ENCODE measurements at regions not wholly inside any gene's neighbourhood (a gene's known extent, or its start where the extent isn't known, plus 50 kb on each side); places are given as distances from the start of the nearest gene placed in this dataset.
"Not testable (repeated sequence)": the region's sequence is repeated elsewhere in the genome, so short reads cannot be mapped to it uniquely, and the experiment has no call there.

- Histone ChIP-seq H3K27ac (peak overlapping the region; percentile 36 to 68 (median 52)), H3K4me3 (no peak overlapping the region), H3K36me3 (no peaks in the 10 kb centered on the region), H3K9me3 (no peaks in the 10 kb centered on the region), H3K4me1 (peaks cover 0 to 28% (median 22%) of the 10 kb centered on the region in 4 donors), H3K27me3 (no peaks in the 10 kb centered on the region)
- intact Hi-C loops (cut with DNase I): no loop called here
- 31 to 54% methylated on average over 6 of the region's 6 CpGs for WGBS, 2 donors
- no peak for DNase-seq
- TF ChIP-seq POLR2A (IDR thresholded peaks at IDR 0.05) (no peak), POLR2AphosphoS5 (IDR thresholded peaks at IDR 0.05) (peak in 1 of 4 donors; percentile 35), EP300 (IDR thresholded peaks at IDR 0.05) (no peak), CTCF (IDR thresholded peaks at IDR 0.05) (no peak)
Observed at GRCh38 chr14:34081576-34082136, 130.8 kb upstream of the EGLN3 start.

DNA sequence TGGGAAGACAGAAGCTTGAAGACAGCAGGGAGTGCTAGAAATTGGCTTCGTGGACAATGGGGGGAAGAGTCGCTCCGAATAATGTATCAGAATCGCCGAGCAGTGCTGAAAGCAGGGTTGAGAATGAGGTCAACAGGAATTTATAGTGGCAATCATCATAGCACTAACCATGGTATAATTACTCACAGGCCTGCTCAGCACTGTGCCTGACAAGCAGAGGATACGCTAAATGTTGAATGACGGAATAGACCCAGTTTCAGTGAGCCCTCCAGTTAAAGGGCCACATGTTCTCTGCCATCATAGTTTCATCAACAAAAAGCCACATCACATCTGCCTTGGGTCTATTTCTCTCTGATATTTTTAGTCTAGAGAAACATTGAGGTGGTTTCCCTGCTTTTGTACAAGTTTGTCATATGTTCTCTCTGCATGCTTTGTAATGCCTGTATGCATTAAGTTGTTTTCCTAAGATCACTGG lies 130.3 kb upstream of the EGLN3 start:
- no peak for TF ChIP-seq EP300 (IDR thresholded peaks at IDR 0.05)
- TF ChIP-seq POLR2AphosphoS5 (IDR thresholded peaks at IDR 0.05): no peak
- TF ChIP-seq POLR2A (IDR thresholded peaks at IDR 0.05): no peak
- no peak for TF ChIP-seq CTCF (IDR thresholded peaks at IDR 0.05)
- Histone ChIP-seq H3K27me3 (no peaks in the 10 kb centered on the region), H3K36me3 (no peaks in the 10 kb centered on the region), H3K27ac (peak overlapping the region in 3 of 4 donors; percentile 36 to 68 (median 66)), H3K9me3 (no peaks in the 10 kb centered on the region), H3K4me3 (no peak overlapping the region), H3K4me1 (peaks cover 0 to 28% (median 22%) of the 10 kb centered on the region in 4 donors)
- 66 to 81% methylated on average over 7 of the region's 7 CpGs for WGBS, 2 donors
- DNase-seq: no peak
- intact Hi-C loops (cut with DNase I): no loop called here

DNA sequence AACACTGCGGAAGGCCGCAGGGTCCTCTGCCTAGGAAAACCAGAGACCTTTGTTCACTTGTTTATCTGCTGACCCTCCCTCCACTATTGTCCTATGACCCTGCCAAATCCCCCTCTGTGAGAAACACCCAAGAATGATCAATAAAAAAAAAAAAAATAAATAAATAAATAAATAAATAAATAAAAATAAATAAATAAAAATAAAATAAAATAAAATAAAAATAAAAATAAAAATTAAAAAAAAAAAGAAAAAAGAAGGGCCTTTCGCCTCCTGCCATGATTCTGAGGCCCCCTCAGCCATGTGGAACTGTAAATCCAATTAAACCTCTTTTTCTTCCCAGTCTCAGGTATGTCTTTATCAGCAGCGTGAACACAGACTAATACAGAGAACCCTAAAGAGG lies 128.8 kb upstream of the EGLN3 start:
- H3K36me3 ChIP-seq; DNase-seq; H3K27me3 ChIP-seq; intact Hi-C loops (cut with DNase I); H3K4me3 ChIP-seq; H3K27ac ChIP-seq; H3K9me3 ChIP-seq: not testable (repeated sequence)
- 92 to 94% methylated on average over 2 of the region's 4 CpGs for WGBS, 2 donors
- H3K4me1 ChIP-seq: peaks cover 0 to 28% (median 22%) of the 10 kb centered on the region in 4 donors

DNA sequence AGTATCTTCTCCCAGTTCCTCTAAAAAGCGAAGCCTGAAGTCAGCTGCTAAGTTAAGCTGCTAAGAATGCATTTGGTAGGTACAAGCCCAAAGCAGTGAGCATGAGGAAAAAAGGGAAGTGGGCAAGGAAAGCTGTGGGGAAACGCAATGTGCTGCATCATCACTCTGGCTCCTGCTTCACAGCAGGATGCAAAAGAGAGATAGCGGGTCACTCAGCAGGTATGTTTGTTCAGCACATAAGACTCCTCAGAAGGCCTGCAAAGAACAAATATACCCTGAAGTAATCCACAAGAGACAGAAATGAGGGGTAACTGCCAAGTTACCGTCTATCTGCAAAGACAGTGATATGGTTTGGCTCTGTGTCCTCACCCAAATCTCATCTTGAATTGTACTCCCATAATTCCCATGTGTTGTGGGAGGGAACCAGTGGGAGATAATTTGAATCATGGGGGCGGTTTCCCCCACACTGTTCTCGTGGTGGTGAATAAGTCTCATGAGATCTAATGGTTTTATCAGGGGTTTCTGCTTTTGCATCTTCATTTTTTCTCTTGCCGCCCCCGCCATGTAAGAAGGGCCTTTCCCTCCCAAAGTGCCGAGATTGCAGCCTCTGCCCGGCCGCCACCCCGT lies 127.4 kb upstream of the EGLN3 start:
- DNase-seq: no peak
- Histone ChIP-seq H3K4me1 (peaks cover 0 to 28% (median 22%) of the 10 kb centered on the region in 4 donors), H3K27me3 (no peaks in the 10 kb centered on the region), H3K4me3 (no peak overlapping the region), H3K27ac (no peak overlapping the region), H3K9me3 (no peaks in the 10 kb centered on the region), H3K36me3 (no peaks in the 10 kb centered on the region)
- WGBS, 2 donors: 77 to 87% methylated on average over 12 of the region's 12 CpGs
- intact Hi-C loops (cut with DNase I): no loop called here
- TF ChIP-seq CTCF (IDR thresholded peaks at IDR 0.05) (no peak), POLR2A (IDR thresholded peaks at IDR 0.05) (no peak), EP300 (IDR thresholded peaks at IDR 0.05) (no peak), POLR2AphosphoS5 (IDR thresholded peaks at IDR 0.05) (no peak)

GRCh38 chr14:34075826-34076225 lies 125.0 kb upstream of the EGLN3 start:
- H3K9me3 ChIP-seq: no peaks in the 10 kb centered on the region
- no peaks in the 10 kb centered on the region for H3K27me3 ChIP-seq
- no peaks in the 10 kb centered on the region for H3K36me3 ChIP-seq
- 79 to 81% methylated on average over 1 of the region's 1 CpG for WGBS, 2 donors
- no peak overlapping the region for H3K27ac ChIP-seq
- intact Hi-C loops (cut with DNase I): no loop called here
- DNase-seq: no peak
- H3K4me1 ChIP-seq: peaks cover 0 to 9% (median 2%) of the 10 kb centered on the region in 4 donors
- TF ChIP-seq POLR2AphosphoS5 (IDR thresholded peaks at IDR 0.05) (no peak), POLR2A (IDR thresholded peaks at IDR 0.05) (no peak), CTCF (IDR thresholded peaks at IDR 0.05) (no peak), EP300 (IDR thresholded peaks at IDR 0.05) (no peak)
- no peak overlapping the region for H3K4me3 ChIP-seq
